ENCODE measurements at regions not wholly inside any gene's neighbourhood (a gene's known extent, or its start where the extent isn't known, plus 50 kb on each side); places are given as distances from the start of the nearest gene placed in this dataset.

DNA sequence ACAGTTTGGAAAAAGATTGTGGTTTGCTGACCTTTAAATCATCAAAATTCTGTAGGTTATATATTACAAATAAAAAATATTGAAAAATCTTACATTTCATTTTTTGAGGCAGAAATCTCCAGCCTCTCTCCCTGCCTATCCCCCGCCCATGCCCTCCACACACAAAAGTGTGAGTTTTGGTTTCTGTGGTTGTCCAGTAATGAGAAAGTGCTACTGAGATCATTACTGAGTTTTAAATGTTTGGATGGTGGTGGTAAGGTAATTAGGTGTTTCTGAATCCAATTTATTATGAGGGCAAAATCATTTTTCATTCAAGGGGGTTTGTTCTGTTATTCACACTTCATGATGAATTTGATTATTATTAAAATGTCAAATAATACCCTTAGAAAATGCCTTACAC, 448.0 kb upstream of the SLC10A2 start:
- H3K9me2 ChIP-seq (replicated peaks; ENCODE audit: control insufficient read depth, low read length): no peaks in the 10 kb centered on the region; the same call in 1 of the 2 replicates
- no peaks in the 10 kb centered on the region for H3K27me3 ChIP-seq (ENCODE audit: control insufficient read depth, low read length)
- H3K4me1 ChIP-seq (ENCODE audit: control insufficient read depth, low read length): no peaks in the 10 kb centered on the region
- H3K79me2 ChIP-seq (ENCODE audit: control insufficient read depth, low read length): no peaks in the 10 kb centered on the region
- H3K27ac ChIP-seq (ENCODE audit: low read depth, low read length): no peak overlapping the region
- no peaks in the 10 kb centered on the region for H3F3A ChIP-seq (ENCODE audit: control insufficient read depth, insufficient read depth)
- no peak overlapping the region for H3K4me3 ChIP-seq (ENCODE audit: low read length)
- no peaks in the 10 kb centered on the region for H3K36me3 ChIP-seq (ENCODE audit: control insufficient read depth, low read length)
- no peak overlapping the region for H3K4me2 ChIP-seq (ENCODE audit: low read length)
- TF ChIP-seq, protein P1, sequence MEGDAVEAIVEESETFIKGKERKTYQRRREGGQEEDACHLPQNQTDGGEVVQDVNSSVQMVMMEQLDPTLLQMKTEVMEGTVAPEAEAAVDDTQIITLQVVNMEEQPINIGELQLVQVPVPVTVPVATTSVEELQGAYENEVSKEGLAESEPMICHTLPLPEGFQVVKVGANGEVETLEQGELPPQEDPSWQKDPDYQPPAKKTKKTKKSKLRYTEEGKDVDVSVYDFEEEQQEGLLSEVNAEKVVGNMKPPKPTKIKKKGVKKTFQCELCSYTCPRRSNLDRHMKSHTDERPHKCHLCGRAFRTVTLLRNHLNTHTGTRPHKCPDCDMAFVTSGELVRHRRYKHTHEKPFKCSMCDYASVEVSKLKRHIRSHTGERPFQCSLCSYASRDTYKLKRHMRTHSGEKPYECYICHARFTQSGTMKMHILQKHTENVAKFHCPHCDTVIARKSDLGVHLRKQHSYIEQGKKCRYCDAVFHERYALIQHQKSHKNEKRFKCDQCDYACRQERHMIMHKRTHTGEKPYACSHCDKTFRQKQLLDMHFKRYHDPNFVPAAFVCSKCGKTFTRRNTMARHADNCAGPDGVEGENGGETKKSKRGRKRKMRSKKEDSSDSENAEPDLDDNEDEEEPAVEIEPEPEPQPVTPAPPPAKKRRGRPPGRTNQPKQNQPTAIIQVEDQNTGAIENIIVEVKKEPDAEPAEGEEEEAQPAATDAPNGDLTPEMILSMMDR (IDR thresholded peaks at IDR 0.05; ENCODE audit: low read depth, low read length, poor library complexity, severe bottlenecking): no peak
- no peak for TF ChIP-seq EZH2phosphoT487 (IDR thresholded peaks at IDR 0.05; ENCODE audit: borderline replicate concordance, low read length)
- peaks cover 3% of the 10 kb centered on the region; the same call in 1 of the 2 replicates for H3K9me3 ChIP-seq (ENCODE audit: control insufficient read depth, insufficient read depth, low read length)
- H4K20me1 ChIP-seq (ENCODE audit: control insufficient read depth, insufficient read depth, low read depth, low read length): no peaks in the 10 kb centered on the region

- no peaks in the 10 kb centered on the region for H3K4me1 ChIP-seq (ENCODE audit: control insufficient read depth, low read length)
- no peak overlapping the region for H3K27ac ChIP-seq (ENCODE audit: low read depth, low read length)
- H3K9me3 ChIP-seq (ENCODE audit: control insufficient read depth, insufficient read depth, low read length): peaks cover 3% of the 10 kb centered on the region; the same call in 1 of the 2 replicates
- no peaks in the 10 kb centered on the region; the same call in 1 of the 2 replicates for H3K9me2 ChIP-seq (replicated peaks; ENCODE audit: control insufficient read depth, low read length)
- H3F3A ChIP-seq (ENCODE audit: control insufficient read depth, insufficient read depth): no peaks in the 10 kb centered on the region
- H4K20me1 ChIP-seq (ENCODE audit: control insufficient read depth, insufficient read depth, low read depth, low read length): no peaks in the 10 kb centered on the region
- no peak overlapping the region for H3K4me2 ChIP-seq (ENCODE audit: low read length)
- no peak overlapping the region for H3K4me3 ChIP-seq (ENCODE audit: low read length)
- no peaks in the 10 kb centered on the region for H3K79me2 ChIP-seq (ENCODE audit: control insufficient read depth, low read length)
- H3K36me3 ChIP-seq (ENCODE audit: control insufficient read depth, low read length): no peaks in the 10 kb centered on the region
- H3K27me3 ChIP-seq (ENCODE audit: control insufficient read depth, low read length): no peaks in the 10 kb centered on the region
- TF ChIP-seq EZH2phosphoT487 (IDR thresholded peaks at IDR 0.05; ENCODE audit: borderline replicate concordance, low read length): no peak
- TF ChIP-seq, protein P1 (IDR thresholded peaks at IDR 0.05; ENCODE audit: low read depth, low read length, poor library complexity, severe bottlenecking): no peak
Measured at GRCh38 chr13:103510007-103510535, 443.9 kb upstream of the SLC10A2 start.

DNA sequence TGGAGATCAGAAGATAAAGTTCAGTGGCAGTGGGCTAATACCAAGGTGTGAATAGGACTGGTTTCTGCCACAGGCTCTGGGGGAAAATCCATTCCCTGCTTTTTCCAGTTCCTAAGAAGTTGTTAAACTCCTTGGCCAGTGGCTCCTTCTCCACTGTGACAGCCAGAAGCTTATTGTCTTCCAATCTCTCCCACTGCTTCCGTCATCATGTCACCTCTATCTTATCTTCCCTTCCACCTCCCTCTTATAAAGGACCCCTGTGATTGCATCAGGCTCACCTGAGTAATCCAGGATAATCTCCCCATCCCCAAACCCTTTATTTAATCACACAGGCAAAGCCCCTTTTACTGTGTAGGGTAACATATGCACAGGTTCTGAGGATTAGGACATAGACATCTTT, 431.2 kb upstream of the SLC10A2 start:
- H3K4me3 ChIP-seq (ENCODE audit: low read length): no peak overlapping the region
- no peaks in the 10 kb centered on the region for H3K79me2 ChIP-seq (ENCODE audit: control insufficient read depth, low read length)
- no peak overlapping the region for H3K4me2 ChIP-seq (ENCODE audit: low read length)
- no peak overlapping the region for H3K27ac ChIP-seq (ENCODE audit: low read depth, low read length)
- no peaks in the 10 kb centered on the region for H3F3A ChIP-seq (ENCODE audit: control insufficient read depth, insufficient read depth)
- TF ChIP-seq, protein P1 (IDR thresholded peaks at IDR 0.05; ENCODE audit: low read depth, low read length, poor library complexity, severe bottlenecking): no peak
- no peak for TF ChIP-seq EZH2phosphoT487 (IDR thresholded peaks at IDR 0.05; ENCODE audit: borderline replicate concordance, low read length)
- H3K9me2 ChIP-seq (replicated peaks; ENCODE audit: control insufficient read depth, low read length): no peaks in the 10 kb centered on the region
- no peaks in the 10 kb centered on the region for H3K4me1 ChIP-seq (ENCODE audit: control insufficient read depth, low read length)
- no peaks in the 10 kb centered on the region for H3K27me3 ChIP-seq (ENCODE audit: control insufficient read depth, low read length)
- no peaks in the 10 kb centered on the region for H3K36me3 ChIP-seq (ENCODE audit: control insufficient read depth, low read length)
- no peaks in the 10 kb centered on the region for H4K20me1 ChIP-seq (ENCODE audit: control insufficient read depth, insufficient read depth, low read depth, low read length)
- H3K9me3 ChIP-seq (ENCODE audit: control insufficient read depth, insufficient read depth, low read length): no peaks in the 10 kb centered on the region
